ENCODE measurements at regions not wholly inside any gene's neighbourhood (a gene's known extent, or its start where the extent isn't known, plus 50 kb on each side); places are given as distances from the start of the nearest gene placed in this dataset.
"Not testable (repeated sequence)": the region's sequence is repeated elsewhere in the genome, so short reads cannot be mapped to it uniquely, and the experiment has no call there.

GRCh38 chr7:106520962-106521514 is 139.9 kb downstream of the CCDC71L start:
- ATAC-seq (ENCODE audit: low read depth in 2 of 2) = no peak

GRCh38 chr7:106518967-106519366 is 142.0 kb downstream of the CCDC71L start:
- Mint-ChIP-seq H3K9me3 (peaks cover 0 to 3% (median 0%) of the 10 kb centered on the region in 7 donors), H3K36me3 (peaks cover 0 to 5% of the 10 kb centered on the region in 2 donors), H3K27me3 (peaks cover 31 to 48% (median 39%) of the 10 kb centered on the region in 3 donors), H3K4me3 (no peak overlapping the region), H3K27ac (no peak overlapping the region), H3K4me1 (no peaks in the 10 kb centered on the region)
- DNase-seq (no peak), ATAC-seq (ENCODE audit: low read depth in 2 of 2) (no peak)

More at GRCh38 chr7:106520962-106521514, 139.9 kb downstream of the CCDC71L start:
- Mint-ChIP-seq H3K4me3 (no peak overlapping the region), H3K36me3 (peaks cover 0 to 5% of the 10 kb centered on the region in 2 donors), H3K9me3 (peaks cover 0 to 3% (median 0%) of the 10 kb centered on the region in 7 donors), H3K27ac (no peak overlapping the region), H3K4me1 (no peaks in the 10 kb centered on the region), H3K27me3 (peaks cover 28 to 46% (median 42%) of the 10 kb centered on the region in 3 donors)
- DNase-seq = no peak

GRCh38 chr7:106518239-106518638 is 142.7 kb downstream of the CCDC71L start:
- no peak for ATAC-seq (ENCODE audit: low read depth in 2 of 2)
- Mint-ChIP-seq H3K36me3 (peaks cover 0 to 5% of the 10 kb centered on the region in 2 donors), H3K9me3 (peaks cover 0 to 3% (median 0%) of the 10 kb centered on the region in 7 donors), H3K27ac (peak overlapping the region in 1 of 6 donors; percentile 15), H3K4me3 (no peak overlapping the region), H3K27me3 (peaks cover 28 to 40% (median 33%) of the 10 kb centered on the region in 3 donors), H3K4me1 (no peaks in the 10 kb centered on the region)
- no peak for DNase-seq

- H3K27ac Mint-ChIP-seq = no peak overlapping the region
- peaks cover 0 to 3% (median 0%) of the 10 kb centered on the region in 7 donors for H3K9me3 Mint-ChIP-seq
- H3K36me3 Mint-ChIP-seq = peaks cover 0 to 5% of the 10 kb centered on the region in 2 donors
- DNase-seq = no peak
- peaks cover 25 to 40% (median 33%) of the 10 kb centered on the region in 3 donors for H3K27me3 Mint-ChIP-seq
- H3K4me1 Mint-ChIP-seq = no peaks in the 10 kb centered on the region
- no peak for ATAC-seq (ENCODE audit: low read depth in 2 of 2)
- no peak overlapping the region for H3K4me3 Mint-ChIP-seq
These were observed 143.4 kb downstream of the CCDC71L start for GRCh38 chr7:106517508-106517907.

- H3K36me3 Mint-ChIP-seq = peaks cover 0 to 5% of the 10 kb centered on the region in 2 donors
- peaks cover 0 to 3% (median 0%) of the 10 kb centered on the region in 7 donors for H3K9me3 Mint-ChIP-seq
- no peak overlapping the region for H3K4me3 Mint-ChIP-seq
- no peaks in the 10 kb centered on the region for H3K4me1 Mint-ChIP-seq
- no peak overlapping the region for H3K27ac Mint-ChIP-seq
- H3K27me3 Mint-ChIP-seq = peaks cover 27 to 50% (median 30%) of the 10 kb centered on the region in 3 donors
- ATAC-seq (ENCODE audit: low read depth in 2 of 2) (no peak), DNase-seq (no peak)
These were observed 145.6 kb downstream of the CCDC71L start for GRCh38 chr7:106515321-106515720.

- no peak overlapping the region for H3K4me3 Mint-ChIP-seq
- H3K27me3 Mint-ChIP-seq = peaks cover 27 to 55% (median 35%) of the 10 kb centered on the region in 3 donors
- H3K9me3 Mint-ChIP-seq = peaks cover 0 to 3% (median 0%) of the 10 kb centered on the region in 7 donors
- ATAC-seq (ENCODE audit: low read depth in 2 of 2) = no peak
- peaks cover 0 to 5% of the 10 kb centered on the region in 2 donors for H3K36me3 Mint-ChIP-seq
- H3K4me1 Mint-ChIP-seq = no peaks in the 10 kb centered on the region
- DNase-seq = no peak
- no peak overlapping the region for H3K27ac Mint-ChIP-seq
These were observed 146.1 kb downstream of the CCDC71L start for GRCh38 chr7:106514881-106515280.

- no peaks in the 10 kb centered on the region for H3K36me3 Mint-ChIP-seq
- H3K4me1 Mint-ChIP-seq = no peaks in the 10 kb centered on the region
These were observed 148.7 kb downstream of the CCDC71L start for GRCh38 chr7:106512217-106512616.

GRCh38 chr7:106504645-106505044 is 156.3 kb downstream of the CCDC71L start:
- DNase-seq (no peak), ATAC-seq (ENCODE audit: low read depth in 2 of 2) (no peak)
- H3K36me3 Mint-ChIP-seq = no peaks in the 10 kb centered on the region
- peaks cover 0 to 3% (median 0%) of the 10 kb centered on the region in 7 donors for H3K9me3 Mint-ChIP-seq
- no peaks in the 10 kb centered on the region for H3K4me1 Mint-ChIP-seq
- H3K27ac Mint-ChIP-seq = no peak overlapping the region
- peaks cover 3 to 9% (median 9%) of the 10 kb centered on the region in 3 donors for H3K27me3 Mint-ChIP-seq
- no peak overlapping the region for H3K4me3 Mint-ChIP-seq

More at GRCh38 chr7:106512217-106512616, 148.7 kb downstream of the CCDC71L start:
- peaks cover 17 to 36% (median 25%) of the 10 kb centered on the region in 3 donors for H3K27me3 Mint-ChIP-seq
- H3K9me3 Mint-ChIP-seq = peaks cover 0 to 3% (median 0%) of the 10 kb centered on the region in 7 donors
- ATAC-seq (ENCODE audit: low read depth in 2 of 2) = no peak
- no peak overlapping the region for H3K4me3 Mint-ChIP-seq
- no peak overlapping the region for H3K27ac Mint-ChIP-seq
- no peak for DNase-seq

GRCh38 chr7:106504207-106504606 is 156.8 kb downstream of the CCDC71L start:
- no peak overlapping the region for H3K27ac Mint-ChIP-seq
- H3K9me3 Mint-ChIP-seq = no peaks in the 10 kb centered on the region
- no peaks in the 10 kb centered on the region for H3K4me1 Mint-ChIP-seq
- no peak overlapping the region for H3K4me3 Mint-ChIP-seq
- no peaks in the 10 kb centered on the region for H3K36me3 Mint-ChIP-seq
- peaks cover 0 to 6% (median 6%) of the 10 kb centered on the region in 3 donors for H3K27me3 Mint-ChIP-seq
- DNase-seq (no peak), ATAC-seq (ENCODE audit: low read depth in 2 of 2) (no peak)

- H3K27ac Mint-ChIP-seq = no peak overlapping the region
These were observed 157.3 kb downstream of the CCDC71L start for GRCh38 chr7:106503626-106504025.

GRCh38 chr7:106501605-106502580 is 159.1 kb downstream of the CCDC71L start:
- Mint-ChIP-seq H3K27me3 (peaks cover 0 to 6% (median 3%) of the 10 kb centered on the region in 3 donors), H3K36me3 (no peaks in the 10 kb centered on the region), H3K4me1 (no peaks in the 10 kb centered on the region), H3K9me3 (peaks cover 0 to 2% (median 0%) of the 10 kb centered on the region in 7 donors), H3K4me3 (no peak overlapping the region), H3K27ac (peak overlapping the region in 1 of 6 donors; percentile 1)
- no peak for DNase-seq
- ATAC-seq (ENCODE audit: low read depth in 2 of 2) = no peak

More at GRCh38 chr7:106503626-106504025, 157.3 kb downstream of the CCDC71L start:
- no peak overlapping the region for H3K4me3 Mint-ChIP-seq
- no peaks in the 10 kb centered on the region for H3K4me1 Mint-ChIP-seq
- ATAC-seq (ENCODE audit: low read depth in 2 of 2) (no peak), DNase-seq (no peak)
- H3K36me3 Mint-ChIP-seq = no peaks in the 10 kb centered on the region
- H3K27me3 Mint-ChIP-seq = peaks cover 0 to 6% (median 6%) of the 10 kb centered on the region in 3 donors
- H3K9me3 Mint-ChIP-seq = no peaks in the 10 kb centered on the region

GRCh38 chr7:106499897-106500296 is 161.1 kb downstream of the CCDC71L start:
- Mint-ChIP-seq H3K4me3 (no peak overlapping the region), H3K27ac (no peak overlapping the region), H3K4me1 (no peaks in the 10 kb centered on the region), H3K9me3 (peaks cover 0 to 5% (median 4%) of the 10 kb centered on the region in 7 donors), H3K27me3 (peaks cover 0 to 25% (median 18%) of the 10 kb centered on the region in 3 donors), H3K36me3 (peaks cover 0 to 3% of the 10 kb centered on the region in 2 donors)
- DNase-seq (no peak), ATAC-seq (ENCODE audit: low read depth in 2 of 2) (no peak)

GRCh38 chr7:106498005-106498404 is 163.0 kb downstream of the CCDC71L start:
- Mint-ChIP-seq H3K9me3 (peaks cover 0 to 14% (median 5%) of the 10 kb centered on the region in 7 donors), H3K27me3 (peaks cover 9 to 29% (median 29%) of the 10 kb centered on the region in 3 donors), H3K27ac (peak overlapping the region in 1 of 6 donors; percentile 68)
- DNase-seq; ATAC-seq (ENCODE audit: low read depth in 2 of 2); H3K4me1 Mint-ChIP-seq; H3K36me3 Mint-ChIP-seq; H3K4me3 Mint-ChIP-seq: not testable (repeated sequence)

All from naive B cell (primary cell).